Mucosa of gallbladder (tissue), 1 donor: ENCODE measurements at regions not wholly inside any gene's neighbourhood (a gene's known extent, or its start where the extent isn't known, plus 50 kb on each side); places are given as distances from the start of the nearest gene placed in this dataset.

Experiments
- DNase-seq: peaks from one replicate; pipeline ENCODE4 v3.0.0-alpha.2; 2020; ENCODE audit warnings: low spot score
- donor health status: DM: no; HTN: no; CAD: no.

GRCh38 chr2:147135376-147135775, 709.5 kb upstream of the ACVR2A start:
- DNase-seq: no peak

- DNase-seq: no peak
Measured at GRCh38 chr2:147133286-147133908, 711.4 kb upstream of the ACVR2A start.

GRCh38 chr2:147125145-147125544, 719.7 kb upstream of the ACVR2A start:
- no peak for DNase-seq

GRCh38 chr2:147122944-147123343, 721.9 kb upstream of the ACVR2A start:
- no peak for DNase-seq

- DNase-seq: no peak
Measured at GRCh38 chr2:147110962-147111361, 733.9 kb upstream of the ACVR2A start.

- no peak for DNase-seq
Measured at GRCh38 chr2:147110317-147110716, 734.5 kb upstream of the ACVR2A start.

- no peak for DNase-seq
Measured at GRCh38 chr2:147109291-147109690, 735.5 kb upstream of the ACVR2A start.

- DNase-seq: no peak
Measured at GRCh38 chr2:147108548-147108947, 736.3 kb upstream of the ACVR2A start.

GRCh38 chr2:147101941-147102790, 742.7 kb upstream of the ACVR2A start:
- no peak for DNase-seq

GRCh38 chr2:147100406-147101035, 744.3 kb upstream of the ACVR2A start:
- peak; percentile 14 for DNase-seq

GRCh38 chr2:147099845-147100244, 745.0 kb upstream of the ACVR2A start:
- no peak for DNase-seq

GRCh38 chr2:147098940-147099339, 745.9 kb upstream of the ACVR2A start:
- no peak for DNase-seq

- no peak for DNase-seq
Measured at GRCh38 chr2:147097747-147098146, 747.1 kb upstream of the ACVR2A start.

GRCh38 chr2:147096671-147097070, 748.2 kb upstream of the ACVR2A start:
- DNase-seq: no peak

GRCh38 chr2:147095376-147095775, 749.5 kb upstream of the ACVR2A start:
- DNase-seq: no peak

- DNase-seq: no peak
Measured at GRCh38 chr2:147094077-147094476, 750.8 kb upstream of the ACVR2A start.

- no peak for DNase-seq
Measured at GRCh38 chr2:147092266-147092665, 752.6 kb upstream of the ACVR2A start.

- no peak for DNase-seq
Measured at GRCh38 chr2:147091448-147091847, 753.4 kb upstream of the ACVR2A start.

GRCh38 chr2:147088871-147089270, 756.0 kb upstream of the ACVR2A start:
- DNase-seq: no peak

- no peak for DNase-seq
Measured at GRCh38 chr2:147086715-147087114, 758.1 kb upstream of the ACVR2A start.

GRCh38 chr2:147083664-147084063, 761.2 kb upstream of the ACVR2A start:
- no peak for DNase-seq

- DNase-seq: peak; percentile 76
Measured at GRCh38 chr2:147082850-147083522, 761.8 kb upstream of the ACVR2A start.
